ENCODE measurements at regions not wholly inside any gene's neighbourhood (a gene's known extent, or its start where the extent isn't known, plus 50 kb on each side); places are given as distances from the start of the nearest gene placed in this dataset.

- Mint-ChIP-seq H3K4me1 (no peaks in the 10 kb centered on the region), H3K4me3 (no peak overlapping the region), H3K27ac (no peak overlapping the region), H3K9me3 (peaks cover 2% of the 10 kb centered on the region), H3K36me3 (no peaks in the 10 kb centered on the region), H3K27me3 (ENCODE audit: insufficient read depth, low read depth) (no peaks in the 10 kb centered on the region)
- Histone ChIP-seq H3K9ac (no peak overlapping the region), H3K4me3 (no peak overlapping the region), H3K79me2 (ENCODE audit: low read depth) (no peaks in the 10 kb centered on the region), H3K27ac (no peak overlapping the region), H3K36me3 (no peaks in the 10 kb centered on the region), H3K27me3 (no peaks in the 10 kb centered on the region), H3F3A (ENCODE audit: low read depth) (no peaks in the 10 kb centered on the region), H3K9me3 (ENCODE audit: low read depth) (no peaks in the 10 kb centered on the region), H3K4me1 (no peaks in the 10 kb centered on the region), H4K20me1 (ENCODE audit: low read depth) (no peaks in the 10 kb centered on the region), H2AFZ (replicated peaks) (no peak overlapping the region), H3K4me2 (no peak overlapping the region)
- DNase-seq (ENCODE audit: low spot score): no peak
- TF ChIP-seq EZH2phosphoT487 (IDR thresholded peaks at IDR 0.05): no peak
- no peak for TF ChIP-seq CTCF (IDR thresholded peaks at IDR 0.05)
- TF ChIP-seq EZH2 (IDR thresholded peaks at IDR 0.05): no peak
Measured at GRCh38 chr5:85204289-85204688, 819.6 kb upstream of the EDIL3 start.

GRCh38 chr5:85205430-85205829, 820.8 kb upstream of the EDIL3 start:
- no peaks in the 10 kb centered on the region for H3F3A ChIP-seq (ENCODE audit: low read depth)
- no peak overlapping the region for H3K4me3 ChIP-seq
- no peaks in the 10 kb centered on the region for H3K27me3 ChIP-seq
- no peak overlapping the region for H3K9ac ChIP-seq
- H4K20me1 ChIP-seq (ENCODE audit: low read depth): no peaks in the 10 kb centered on the region
- peaks cover 2% of the 10 kb centered on the region for H3K9me3 Mint-ChIP-seq
- no peaks in the 10 kb centered on the region for H3K4me1 Mint-ChIP-seq
- no peak for TF ChIP-seq EZH2 (IDR thresholded peaks at IDR 0.05)
- TF ChIP-seq EZH2phosphoT487 (IDR thresholded peaks at IDR 0.05): no peak
- TF ChIP-seq CTCF (IDR thresholded peaks at IDR 0.05): no peak
- no peak overlapping the region for H3K4me3 Mint-ChIP-seq
- H3K27ac Mint-ChIP-seq: no peak overlapping the region
- no peak for DNase-seq (ENCODE audit: low spot score)
- H3K36me3 Mint-ChIP-seq: no peaks in the 10 kb centered on the region
- H3K27me3 Mint-ChIP-seq (ENCODE audit: insufficient read depth, low read depth): no peaks in the 10 kb centered on the region
- H3K79me2 ChIP-seq (ENCODE audit: low read depth): no peaks in the 10 kb centered on the region
- H3K9me3 ChIP-seq (ENCODE audit: low read depth): no peaks in the 10 kb centered on the region
- no peak overlapping the region for H2AFZ ChIP-seq (replicated peaks)
- H3K4me2 ChIP-seq: no peak overlapping the region
- no peaks in the 10 kb centered on the region for H3K36me3 ChIP-seq
- no peaks in the 10 kb centered on the region for H3K4me1 ChIP-seq
- no peak overlapping the region for H3K27ac ChIP-seq

- H2AFZ ChIP-seq (replicated peaks): no peak overlapping the region
- H3K4me1 ChIP-seq: no peaks in the 10 kb centered on the region
- no peaks in the 10 kb centered on the region for H3K9me3 ChIP-seq (ENCODE audit: low read depth)
- no peaks in the 10 kb centered on the region for H3K79me2 ChIP-seq (ENCODE audit: low read depth)
- TF ChIP-seq EZH2 (IDR thresholded peaks at IDR 0.05): no peak
- TF ChIP-seq CTCF (IDR thresholded peaks at IDR 0.05): no peak
- no peak overlapping the region for H3K4me3 ChIP-seq
- H3K27ac ChIP-seq: no peak overlapping the region
- H3K9me3 Mint-ChIP-seq: peaks cover 2% of the 10 kb centered on the region
- no peak overlapping the region for H3K27ac Mint-ChIP-seq
- no peaks in the 10 kb centered on the region for H3K36me3 ChIP-seq
- DNase-seq (ENCODE audit: low spot score): no peak
- no peaks in the 10 kb centered on the region for H3F3A ChIP-seq (ENCODE audit: low read depth)
- H3K9ac ChIP-seq: no peak overlapping the region
- H3K4me1 Mint-ChIP-seq: no peaks in the 10 kb centered on the region
- H3K4me2 ChIP-seq: no peak overlapping the region
- no peaks in the 10 kb centered on the region for H4K20me1 ChIP-seq (ENCODE audit: low read depth)
- no peak overlapping the region for H3K4me3 Mint-ChIP-seq
- H3K27me3 Mint-ChIP-seq (ENCODE audit: insufficient read depth, low read depth): peaks cover 6% of the 10 kb centered on the region
- no peaks in the 10 kb centered on the region for H3K27me3 ChIP-seq
- H3K36me3 Mint-ChIP-seq: no peaks in the 10 kb centered on the region
Measured at GRCh38 chr5:85225388-85225787, 840.7 kb upstream of the EDIL3 start.

- DNase-seq (ENCODE audit: low spot score): no peak
- no peaks in the 10 kb centered on the region for H3K4me1 Mint-ChIP-seq
- TF ChIP-seq EZH2phosphoT487 (IDR thresholded peaks at IDR 0.05): no peak
- no peak for TF ChIP-seq CTCF (IDR thresholded peaks at IDR 0.05)
- TF ChIP-seq EZH2 (IDR thresholded peaks at IDR 0.05): no peak
- Histone ChIP-seq H3K9me3 (ENCODE audit: low read depth) (no peaks in the 10 kb centered on the region), H3K4me3 (no peak overlapping the region), H3K9ac (no peak overlapping the region), H2AFZ (replicated peaks) (no peak overlapping the region), H3F3A (ENCODE audit: low read depth) (no peaks in the 10 kb centered on the region), H3K36me3 (no peaks in the 10 kb centered on the region), H3K27ac (no peak overlapping the region), H3K4me1 (no peaks in the 10 kb centered on the region), H4K20me1 (ENCODE audit: low read depth) (no peaks in the 10 kb centered on the region), H3K79me2 (ENCODE audit: low read depth) (no peaks in the 10 kb centered on the region), H3K4me2 (no peak overlapping the region), H3K27me3 (no peaks in the 10 kb centered on the region)
- H3K4me3 Mint-ChIP-seq: no peak overlapping the region
- no peak overlapping the region for H3K27ac Mint-ChIP-seq
- H3K36me3 Mint-ChIP-seq: no peaks in the 10 kb centered on the region
- peaks cover 4% of the 10 kb centered on the region for H3K9me3 Mint-ChIP-seq
- no peaks in the 10 kb centered on the region for H3K27me3 Mint-ChIP-seq (ENCODE audit: insufficient read depth, low read depth)
Measured at GRCh38 chr5:85249204-85249603, 864.5 kb upstream of the EDIL3 start.

Measured in neural progenitor cell (in vitro differentiated cells).